A673 (cell line): ENCODE measurements at regions not wholly inside any gene's neighbourhood (a gene's known extent, or its start where the extent isn't known, plus 50 kb on each side); places are given as distances from the start of the nearest gene placed in this dataset.

Experiments used
- EZH2 ChIP-seq: fragments of 200-600 bp; sonication (generic); IDR thresholded peaks from 2 replicates; pipeline ENCODE4 v1.6.1; 2017; ENCODE audit warnings: borderline replicate concordance, low read depth, mild to moderate bottlenecking, mixed read lengths, antibody characterized with exemption, low read length; ENCODE audit not compliant: poor library complexity, severe bottlenecking
- TF ChIP-seq, protein P1 (sequence below): fragments of 300-800, 200-600 bp; sonication (generic); conservative IDR thresholded peaks from 2 replicates; pipeline ENCODE4 v1.5.1; 2017; ENCODE audit warnings: low read depth, mild to moderate bottlenecking, antibody characterized with exemption, low read length, moderate library complexity, mixed read lengths

GRCh38 chr2:219998107-219998506, 370.7 kb downstream of the SLC4A3 start:
- TF ChIP-seq, protein P1, sequence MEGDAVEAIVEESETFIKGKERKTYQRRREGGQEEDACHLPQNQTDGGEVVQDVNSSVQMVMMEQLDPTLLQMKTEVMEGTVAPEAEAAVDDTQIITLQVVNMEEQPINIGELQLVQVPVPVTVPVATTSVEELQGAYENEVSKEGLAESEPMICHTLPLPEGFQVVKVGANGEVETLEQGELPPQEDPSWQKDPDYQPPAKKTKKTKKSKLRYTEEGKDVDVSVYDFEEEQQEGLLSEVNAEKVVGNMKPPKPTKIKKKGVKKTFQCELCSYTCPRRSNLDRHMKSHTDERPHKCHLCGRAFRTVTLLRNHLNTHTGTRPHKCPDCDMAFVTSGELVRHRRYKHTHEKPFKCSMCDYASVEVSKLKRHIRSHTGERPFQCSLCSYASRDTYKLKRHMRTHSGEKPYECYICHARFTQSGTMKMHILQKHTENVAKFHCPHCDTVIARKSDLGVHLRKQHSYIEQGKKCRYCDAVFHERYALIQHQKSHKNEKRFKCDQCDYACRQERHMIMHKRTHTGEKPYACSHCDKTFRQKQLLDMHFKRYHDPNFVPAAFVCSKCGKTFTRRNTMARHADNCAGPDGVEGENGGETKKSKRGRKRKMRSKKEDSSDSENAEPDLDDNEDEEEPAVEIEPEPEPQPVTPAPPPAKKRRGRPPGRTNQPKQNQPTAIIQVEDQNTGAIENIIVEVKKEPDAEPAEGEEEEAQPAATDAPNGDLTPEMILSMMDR: peak; percentile 64
- no peak for TF ChIP-seq EZH2
